Naive B cell (primary cell): ENCODE measurements at regions not wholly inside any gene's neighbourhood (a gene's known extent, or its start where the extent isn't known, plus 50 kb on each side); places are given as distances from the start of the nearest gene placed in this dataset.

Experiments used
- ATAC-seq, 2 donors: fragments of 150-1000 bp; cut with Tn5 transposase; 2 replicates each; pipeline ENCODE4 v1.10.0; 2021; ENCODE audit warnings: low read depth in 2 of 2, mild to moderate bottlenecking in 2 of 2, moderate library complexity in 2 of 2
- DNase-seq: peaks from one replicate; pipeline ENCODE4 v3.0.0; 2022
- H3K27ac Mint-ChIP-seq, 6 donors: one replicate each; pipeline ENCODE4 v1.8.0; 2020 to 2022; ENCODE audit warnings: mild to moderate bottlenecking in 6 of 6, mixed read lengths in 6 of 6, moderate library complexity in 5 of 6, inconsistent platforms in 2 of 6
- H3K27me3 Mint-ChIP-seq, 3 donors: one replicate each; pipeline ENCODE4 v1.8.0; 2021 to 2022; ENCODE audit warnings: mixed read lengths in 3 of 3, mild to moderate bottlenecking in 1 of 3
- H3K36me3 Mint-ChIP-seq, 2 donors: one replicate each; pipeline ENCODE4 v1.8.0; 2020 to 2022; ENCODE audit warnings: mixed read lengths in 2 of 2, inconsistent platforms in 1 of 2, mild to moderate bottlenecking in 1 of 2
- H3K4me1 Mint-ChIP-seq, 3 donors: one replicate each; pipeline ENCODE4 v1.8.0; 2020 to 2022; ENCODE audit warnings: mixed read lengths in 3 of 3, inconsistent platforms in 1 of 3, mild to moderate bottlenecking in 1 of 3, moderate library complexity in 1 of 3
- H3K4me3 Mint-ChIP-seq, 8 donors: one replicate each; pipeline ENCODE4 v1.8.0; 2020 to 2022; ENCODE audit warnings: mild to moderate bottlenecking in 8 of 8, mixed read lengths in 8 of 8, moderate library complexity in 8 of 8, inconsistent platforms in 2 of 8
- H3K9me3 Mint-ChIP-seq, 7 donors: one replicate each; pipeline ENCODE4 v1.8.0; 2020 to 2022; ENCODE audit warnings: mixed read lengths in 7 of 7, mild to moderate bottlenecking in 5 of 7, inconsistent platforms in 2 of 7, moderate library complexity in 1 of 7

- no peaks in the 10 kb centered on the region for H3K36me3 Mint-ChIP-seq
- no peaks in the 10 kb centered on the region for H3K27me3 Mint-ChIP-seq
- H3K4me3 Mint-ChIP-seq, result no peak overlapping the region
- no peaks in the 10 kb centered on the region for H3K4me1 Mint-ChIP-seq
- peaks cover 0 to 12% (median 6%) of the 10 kb centered on the region in 7 donors for H3K9me3 Mint-ChIP-seq
- no peak for ATAC-seq
- H3K27ac Mint-ChIP-seq, result no peak overlapping the region
- DNase-seq, result no peak
Observed at GRCh38 chr4:130110770-130111169, 1014.8 kb downstream of the C4orf33 start.

- ATAC-seq (no peak), DNase-seq (no peak)
- H3K9me3 Mint-ChIP-seq, result peaks cover 0 to 8% (median 4%) of the 10 kb centered on the region in 7 donors
- H3K27ac Mint-ChIP-seq, result no peak overlapping the region
- no peaks in the 10 kb centered on the region for H3K4me1 Mint-ChIP-seq
- no peaks in the 10 kb centered on the region for H3K36me3 Mint-ChIP-seq
- no peak overlapping the region for H3K4me3 Mint-ChIP-seq
- H3K27me3 Mint-ChIP-seq, result no peaks in the 10 kb centered on the region
Observed at GRCh38 chr4:130124066-130124465, 1028.1 kb downstream of the C4orf33 start.

- H3K27me3 Mint-ChIP-seq, result no peaks in the 10 kb centered on the region
- ATAC-seq (no peak), DNase-seq (no peak)
- H3K4me1 Mint-ChIP-seq, result no peaks in the 10 kb centered on the region
- no peak overlapping the region for H3K4me3 Mint-ChIP-seq
- H3K27ac Mint-ChIP-seq, result no peak overlapping the region
- H3K9me3 Mint-ChIP-seq, result peaks cover 2 to 8% (median 4%) of the 10 kb centered on the region in 7 donors
- peaks cover 0 to 4% of the 10 kb centered on the region in 2 donors for H3K36me3 Mint-ChIP-seq
Observed at GRCh38 chr4:130125467-130125866, 1029.5 kb downstream of the C4orf33 start.

GRCh38 chr4:130127297-130127696, 1031.3 kb downstream of the C4orf33 start:
- Mint-ChIP-seq H3K27me3 (no peaks in the 10 kb centered on the region), H3K36me3 (peaks cover 0 to 4% of the 10 kb centered on the region in 2 donors), H3K9me3 (peaks cover 0 to 5% (median 2%) of the 10 kb centered on the region in 7 donors), H3K4me1 (no peaks in the 10 kb centered on the region), H3K27ac (no peak overlapping the region), H3K4me3 (no peak overlapping the region)
- ATAC-seq, result no peak
- no peak for DNase-seq

GRCh38 chr4:130131536-130131935, 1035.6 kb downstream of the C4orf33 start:
- H3K36me3 Mint-ChIP-seq, result peaks cover 0 to 4% of the 10 kb centered on the region in 2 donors
- ATAC-seq (no peak), DNase-seq (no peak)
- no peaks in the 10 kb centered on the region for H3K27me3 Mint-ChIP-seq
- H3K27ac Mint-ChIP-seq, result no peak overlapping the region
- no peak overlapping the region for H3K4me3 Mint-ChIP-seq
- no peaks in the 10 kb centered on the region for H3K4me1 Mint-ChIP-seq
- peaks cover 2 to 7% (median 5%) of the 10 kb centered on the region in 7 donors for H3K9me3 Mint-ChIP-seq

GRCh38 chr4:130141651-130142050, 1045.7 kb downstream of the C4orf33 start:
- ATAC-seq (no peak), DNase-seq (no peak)
- Mint-ChIP-seq H3K27me3 (no peaks in the 10 kb centered on the region), H3K36me3 (no peaks in the 10 kb centered on the region), H3K4me1 (no peaks in the 10 kb centered on the region), H3K9me3 (peaks cover 0 to 4% (median 0%) of the 10 kb centered on the region in 7 donors), H3K27ac (no peak overlapping the region), H3K4me3 (no peak overlapping the region)

- no peak for DNase-seq
- H3K27me3 Mint-ChIP-seq, result no peaks in the 10 kb centered on the region
- H3K4me3 Mint-ChIP-seq, result no peak overlapping the region
- H3K27ac Mint-ChIP-seq, result no peak overlapping the region
- no peaks in the 10 kb centered on the region for H3K4me1 Mint-ChIP-seq
- H3K36me3 Mint-ChIP-seq, result no peaks in the 10 kb centered on the region
- peaks cover 0 to 5% (median 0%) of the 10 kb centered on the region in 7 donors for H3K9me3 Mint-ChIP-seq
- no peak for ATAC-seq
Observed at GRCh38 chr4:130143656-130144055, 1047.7 kb downstream of the C4orf33 start.

- no peak for DNase-seq
Observed at GRCh38 chr4:130146773-130147172, 1050.8 kb downstream of the C4orf33 start.

GRCh38 chr4:130147641-130148040, 1051.7 kb downstream of the C4orf33 start:
- Mint-ChIP-seq H3K36me3 (no peaks in the 10 kb centered on the region), H3K4me3 (no peak overlapping the region), H3K27me3 (no peaks in the 10 kb centered on the region), H3K27ac (no peak overlapping the region), H3K4me1 (no peaks in the 10 kb centered on the region), H3K9me3 (peaks cover 0 to 8% (median 2%) of the 10 kb centered on the region in 7 donors)
- DNase-seq (no peak), ATAC-seq (no peak)

More at GRCh38 chr4:130146773-130147172, 1050.8 kb downstream of the C4orf33 start:
- Mint-ChIP-seq H3K9me3 (peaks cover 0 to 8% (median 0%) of the 10 kb centered on the region in 7 donors), H3K27me3 (no peaks in the 10 kb centered on the region), H3K27ac (no peak overlapping the region), H3K36me3 (no peaks in the 10 kb centered on the region), H3K4me1 (no peaks in the 10 kb centered on the region), H3K4me3 (no peak overlapping the region)
- ATAC-seq, result no peak

- Mint-ChIP-seq H3K36me3 (no peaks in the 10 kb centered on the region), H3K4me1 (no peaks in the 10 kb centered on the region), H3K9me3 (peaks cover 0 to 17% (median 8%) of the 10 kb centered on the region in 7 donors), H3K27ac (no peak overlapping the region), H3K27me3 (no peaks in the 10 kb centered on the region), H3K4me3 (no peak overlapping the region)
- no peak for DNase-seq
- ATAC-seq, result no peak
Observed at GRCh38 chr4:130154901-130155300, 1058.9 kb downstream of the C4orf33 start.

- Mint-ChIP-seq H3K9me3 (peaks cover 0 to 14% (median 10%) of the 10 kb centered on the region in 7 donors), H3K4me3 (no peak overlapping the region), H3K27me3 (no peaks in the 10 kb centered on the region), H3K27ac (no peak overlapping the region), H3K4me1 (no peaks in the 10 kb centered on the region), H3K36me3 (no peaks in the 10 kb centered on the region)
- ATAC-seq, result no peak
- no peak for DNase-seq
Observed at GRCh38 chr4:130163701-130164100, 1067.7 kb downstream of the C4orf33 start.

GRCh38 chr4:130165381-130165780, 1069.4 kb downstream of the C4orf33 start:
- no peaks in the 10 kb centered on the region for H3K36me3 Mint-ChIP-seq
- no peak for DNase-seq
- no peaks in the 10 kb centered on the region for H3K27me3 Mint-ChIP-seq
- H3K27ac Mint-ChIP-seq, result no peak overlapping the region
- no peak for ATAC-seq
- H3K4me3 Mint-ChIP-seq, result no peak overlapping the region
- H3K9me3 Mint-ChIP-seq, result peaks cover 0 to 13% (median 4%) of the 10 kb centered on the region in 7 donors
- no peaks in the 10 kb centered on the region for H3K4me1 Mint-ChIP-seq

GRCh38 chr4:130172156-130172555, 1076.2 kb downstream of the C4orf33 start:
- Mint-ChIP-seq H3K4me3 (no peak overlapping the region), H3K36me3 (no peaks in the 10 kb centered on the region), H3K27ac (no peak overlapping the region), H3K27me3 (no peaks in the 10 kb centered on the region), H3K9me3 (peaks cover 0 to 8% (median 5%) of the 10 kb centered on the region in 7 donors), H3K4me1 (no peaks in the 10 kb centered on the region)
- ATAC-seq (no peak), DNase-seq (no peak)

- Mint-ChIP-seq H3K4me1 (no peaks in the 10 kb centered on the region), H3K27ac (no peak overlapping the region), H3K9me3 (peaks cover 0 to 5% (median 0%) of the 10 kb centered on the region in 7 donors), H3K4me3 (no peak overlapping the region), H3K27me3 (no peaks in the 10 kb centered on the region), H3K36me3 (no peaks in the 10 kb centered on the region)
- ATAC-seq (no peak), DNase-seq (no peak)
Observed at GRCh38 chr4:130178106-130178505, 1082.2 kb downstream of the C4orf33 start.

GRCh38 chr4:130183096-130183495, 1087.1 kb downstream of the C4orf33 start:
- no peaks in the 10 kb centered on the region for H3K36me3 Mint-ChIP-seq
- H3K27ac Mint-ChIP-seq, result no peak overlapping the region
- no peak overlapping the region for H3K4me3 Mint-ChIP-seq
- H3K27me3 Mint-ChIP-seq, result no peaks in the 10 kb centered on the region
- no peak for ATAC-seq
- DNase-seq, result no peak
- peaks cover 0 to 2% (median 0%) of the 10 kb centered on the region in 7 donors for H3K9me3 Mint-ChIP-seq
- no peaks in the 10 kb centered on the region for H3K4me1 Mint-ChIP-seq
